ENCODE measurements at regions not wholly inside any gene's neighbourhood (a gene's known extent, or its start where the extent isn't known, plus 50 kb on each side); places are given as distances from the start of the nearest gene placed in this dataset.

GRCh38 chr15:79538527-79538926 lies 106.4 kb downstream of the MINAR1 start:
- no peaks in the 10 kb centered on the region for H3K36me3 ChIP-seq
- intact Hi-C loops (cut with micrococcal nuclease) = no loop called here

GRCh38 chr15:79539401-79539800 lies 107.3 kb downstream of the MINAR1 start:
- H3K36me3 ChIP-seq = no peaks in the 10 kb centered on the region
- intact Hi-C loops (cut with micrococcal nuclease) = no loop called here

More at GRCh38 chr15:79538527-79538926, 106.4 kb downstream of the MINAR1 start:
- no peak overlapping the region for H3K27ac ChIP-seq (replicated peaks)
- no peaks in the 10 kb centered on the region for H3K9me3 ChIP-seq (replicated peaks)
- no peak overlapping the region for H3K4me3 ChIP-seq
- no peaks in the 10 kb centered on the region for H3K4me1 ChIP-seq
- DNase-seq = no peak
- H3K27me3 ChIP-seq (ENCODE audit: low read depth) = peaks cover 24% of the 10 kb centered on the region
- TF ChIP-seq, protein P1, sequence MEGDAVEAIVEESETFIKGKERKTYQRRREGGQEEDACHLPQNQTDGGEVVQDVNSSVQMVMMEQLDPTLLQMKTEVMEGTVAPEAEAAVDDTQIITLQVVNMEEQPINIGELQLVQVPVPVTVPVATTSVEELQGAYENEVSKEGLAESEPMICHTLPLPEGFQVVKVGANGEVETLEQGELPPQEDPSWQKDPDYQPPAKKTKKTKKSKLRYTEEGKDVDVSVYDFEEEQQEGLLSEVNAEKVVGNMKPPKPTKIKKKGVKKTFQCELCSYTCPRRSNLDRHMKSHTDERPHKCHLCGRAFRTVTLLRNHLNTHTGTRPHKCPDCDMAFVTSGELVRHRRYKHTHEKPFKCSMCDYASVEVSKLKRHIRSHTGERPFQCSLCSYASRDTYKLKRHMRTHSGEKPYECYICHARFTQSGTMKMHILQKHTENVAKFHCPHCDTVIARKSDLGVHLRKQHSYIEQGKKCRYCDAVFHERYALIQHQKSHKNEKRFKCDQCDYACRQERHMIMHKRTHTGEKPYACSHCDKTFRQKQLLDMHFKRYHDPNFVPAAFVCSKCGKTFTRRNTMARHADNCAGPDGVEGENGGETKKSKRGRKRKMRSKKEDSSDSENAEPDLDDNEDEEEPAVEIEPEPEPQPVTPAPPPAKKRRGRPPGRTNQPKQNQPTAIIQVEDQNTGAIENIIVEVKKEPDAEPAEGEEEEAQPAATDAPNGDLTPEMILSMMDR (IDR thresholded peaks at IDR 0.05; ENCODE audit: borderline replicate concordance) = no peak

DNA sequence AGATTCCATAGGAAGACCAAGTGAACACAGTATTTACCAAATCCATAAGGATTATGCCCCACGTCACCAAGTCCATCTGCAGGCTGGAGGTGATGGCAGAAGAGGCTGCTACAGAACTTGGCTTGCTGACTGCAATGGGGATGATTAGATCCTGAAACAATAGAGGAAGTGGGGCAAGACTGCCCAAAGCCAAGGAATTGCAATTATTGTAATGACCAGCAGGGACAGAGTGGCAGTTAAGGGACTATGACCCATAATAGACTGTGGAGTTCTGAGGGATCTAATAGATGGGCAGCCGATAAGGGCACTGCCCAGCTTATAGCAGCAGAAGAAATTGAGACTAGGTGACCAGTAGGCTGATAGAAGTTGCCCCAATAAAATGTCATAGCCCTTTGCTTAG lies 108.4 kb downstream of the MINAR1 start:
- no peak overlapping the region for H3K4me3 ChIP-seq
- H3K9me3 ChIP-seq (replicated peaks) = no peaks in the 10 kb centered on the region
- no peaks in the 10 kb centered on the region for H3K4me1 ChIP-seq
- intact Hi-C loops (cut with micrococcal nuclease) = no loop called here
- no peak overlapping the region for H3K27ac ChIP-seq (replicated peaks)
- TF ChIP-seq, protein P1 (IDR thresholded peaks at IDR 0.05; ENCODE audit: borderline replicate concordance) = no peak
- H3K27me3 ChIP-seq (ENCODE audit: low read depth) = peaks cover 21% of the 10 kb centered on the region
- no peaks in the 10 kb centered on the region for H3K36me3 ChIP-seq
- DNase-seq = no peak

More at GRCh38 chr15:79539401-79539800, 107.3 kb downstream of the MINAR1 start:
- TF ChIP-seq, protein P1 (IDR thresholded peaks at IDR 0.05; ENCODE audit: borderline replicate concordance) = no peak
- no peak overlapping the region for H3K4me3 ChIP-seq
- no peaks in the 10 kb centered on the region for H3K9me3 ChIP-seq (replicated peaks)
- peaks cover 21% of the 10 kb centered on the region for H3K27me3 ChIP-seq (ENCODE audit: low read depth)
- DNase-seq = no peak
- H3K27ac ChIP-seq (replicated peaks) = no peak overlapping the region
- H3K4me1 ChIP-seq = no peaks in the 10 kb centered on the region

- Histone ChIP-seq H3K36me3 (no peaks in the 10 kb centered on the region), H3K9me3 (replicated peaks) (no peaks in the 10 kb centered on the region), H3K4me3 (no peak overlapping the region), H3K27me3 (ENCODE audit: low read depth) (peaks cover 21% of the 10 kb centered on the region), H3K27ac (replicated peaks) (no peak overlapping the region), H3K4me1 (no peaks in the 10 kb centered on the region)
- intact Hi-C loops (cut with micrococcal nuclease) = no loop called here
- TF ChIP-seq, protein P1 (IDR thresholded peaks at IDR 0.05; ENCODE audit: borderline replicate concordance) = no peak
- DNase-seq = no peak
These were observed 109.1 kb downstream of the MINAR1 start for GRCh38 chr15:79541196-79541595.

- intact Hi-C loops (cut with micrococcal nuclease) = no loop called here
- Histone ChIP-seq H3K36me3 (no peaks in the 10 kb centered on the region), H3K27ac (replicated peaks) (no peak overlapping the region), H3K4me1 (no peaks in the 10 kb centered on the region), H3K4me3 (no peak overlapping the region), H3K9me3 (replicated peaks) (no peaks in the 10 kb centered on the region), H3K27me3 (ENCODE audit: low read depth) (peaks cover 12% of the 10 kb centered on the region)
- no peak for DNase-seq
- TF ChIP-seq, protein P1 (IDR thresholded peaks at IDR 0.05; ENCODE audit: borderline replicate concordance) = no peak
These were observed 111.0 kb downstream of the MINAR1 start for GRCh38 chr15:79543097-79543496.

DNA sequence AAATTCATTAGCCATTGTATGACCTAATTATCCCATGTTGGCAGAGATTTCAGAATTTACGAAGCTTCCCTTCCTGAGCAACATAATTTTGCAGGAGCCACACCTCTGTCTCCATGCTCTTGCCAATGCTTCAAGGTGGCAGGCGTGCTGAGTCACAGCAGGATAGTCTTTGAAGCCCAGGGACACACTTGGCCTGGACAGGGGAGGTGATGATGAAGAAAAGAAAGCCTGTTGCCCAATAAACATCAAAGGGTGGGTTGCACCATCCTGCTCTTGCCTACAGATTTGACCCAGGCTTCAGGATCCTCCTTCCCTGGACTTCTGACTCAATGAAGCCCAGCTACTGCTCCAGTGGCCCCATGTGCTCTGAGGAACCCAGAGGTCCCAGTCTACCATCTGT lies 117.1 kb downstream of the MINAR1 start:
- Histone ChIP-seq H3K4me3 (no peak overlapping the region), H3K27me3 (ENCODE audit: low read depth) (peaks cover 28% of the 10 kb centered on the region), H3K9me3 (replicated peaks) (no peaks in the 10 kb centered on the region), H3K36me3 (no peaks in the 10 kb centered on the region), H3K27ac (replicated peaks) (no peak overlapping the region), H3K4me1 (no peaks in the 10 kb centered on the region)
- intact Hi-C loops (cut with micrococcal nuclease) = no loop called here
- TF ChIP-seq, protein P1 (IDR thresholded peaks at IDR 0.05; ENCODE audit: borderline replicate concordance) = no peak
- DNase-seq = no peak
